GM10266 (cell line): ENCODE measurements at regions not wholly inside any gene's neighbourhood (a gene's known extent, or its start where the extent isn't known, plus 50 kb on each side); places are given as distances from the start of the nearest gene placed in this dataset.

Source experiments
- DNase-seq: peaks from one replicate; pipeline ENCODE4 v3.0.0; 2012; ENCODE audit errors: extremely low spot score
- TF ChIP-seq, protein P1 (sequence below): IDR thresholded peaks from 2 replicates; pipeline ENCODE4 v1.5.1; 2012; ENCODE audit warnings: mild to moderate bottlenecking, low read depth; ENCODE audit not compliant: control insufficient read depth, insufficient read depth; ENCODE audit errors: missing control alignments

DNA sequence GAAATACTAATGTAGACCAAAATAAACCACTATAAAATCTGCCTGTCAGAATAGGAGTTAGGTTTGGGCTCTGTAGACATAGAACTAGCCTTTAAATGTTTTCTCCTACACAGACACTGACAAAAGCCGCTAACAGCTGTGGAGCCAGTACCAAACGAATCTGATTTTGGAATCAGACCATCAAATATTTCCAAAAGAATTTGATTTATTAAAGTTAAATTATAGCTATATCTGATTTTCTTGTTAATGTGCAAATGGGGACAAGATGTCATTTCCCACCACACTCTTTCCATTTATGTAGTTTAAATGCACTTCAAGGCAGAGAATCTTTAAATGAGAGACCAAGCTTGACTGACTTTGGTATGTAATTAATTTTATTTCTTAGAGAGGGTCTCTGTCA is 343.4 kb upstream of the FIGN start:
- DNase-seq = no peak
- TF ChIP-seq, protein P1, sequence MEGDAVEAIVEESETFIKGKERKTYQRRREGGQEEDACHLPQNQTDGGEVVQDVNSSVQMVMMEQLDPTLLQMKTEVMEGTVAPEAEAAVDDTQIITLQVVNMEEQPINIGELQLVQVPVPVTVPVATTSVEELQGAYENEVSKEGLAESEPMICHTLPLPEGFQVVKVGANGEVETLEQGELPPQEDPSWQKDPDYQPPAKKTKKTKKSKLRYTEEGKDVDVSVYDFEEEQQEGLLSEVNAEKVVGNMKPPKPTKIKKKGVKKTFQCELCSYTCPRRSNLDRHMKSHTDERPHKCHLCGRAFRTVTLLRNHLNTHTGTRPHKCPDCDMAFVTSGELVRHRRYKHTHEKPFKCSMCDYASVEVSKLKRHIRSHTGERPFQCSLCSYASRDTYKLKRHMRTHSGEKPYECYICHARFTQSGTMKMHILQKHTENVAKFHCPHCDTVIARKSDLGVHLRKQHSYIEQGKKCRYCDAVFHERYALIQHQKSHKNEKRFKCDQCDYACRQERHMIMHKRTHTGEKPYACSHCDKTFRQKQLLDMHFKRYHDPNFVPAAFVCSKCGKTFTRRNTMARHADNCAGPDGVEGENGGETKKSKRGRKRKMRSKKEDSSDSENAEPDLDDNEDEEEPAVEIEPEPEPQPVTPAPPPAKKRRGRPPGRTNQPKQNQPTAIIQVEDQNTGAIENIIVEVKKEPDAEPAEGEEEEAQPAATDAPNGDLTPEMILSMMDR = no peak

DNA sequence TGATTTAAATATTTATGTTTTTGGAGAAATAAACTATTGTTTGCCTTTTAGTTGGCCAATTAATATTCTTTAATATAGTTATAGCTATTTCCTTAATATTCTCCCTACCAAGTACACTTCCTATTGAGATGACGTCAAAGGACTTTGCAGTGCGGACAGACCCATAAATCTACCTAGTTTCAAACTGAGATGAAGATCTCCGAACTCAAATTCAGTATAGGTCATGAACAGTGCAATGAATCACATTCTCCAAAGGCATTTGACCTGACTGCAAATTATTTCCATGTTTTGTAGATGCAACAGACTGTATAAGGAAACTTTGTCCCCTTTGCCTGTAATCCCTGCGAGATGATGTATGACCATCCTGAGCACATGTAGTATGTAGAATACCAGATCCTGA is 342.6 kb upstream of the FIGN start:
- DNase-seq = no peak
- TF ChIP-seq, protein P1 = no peak

DNA sequence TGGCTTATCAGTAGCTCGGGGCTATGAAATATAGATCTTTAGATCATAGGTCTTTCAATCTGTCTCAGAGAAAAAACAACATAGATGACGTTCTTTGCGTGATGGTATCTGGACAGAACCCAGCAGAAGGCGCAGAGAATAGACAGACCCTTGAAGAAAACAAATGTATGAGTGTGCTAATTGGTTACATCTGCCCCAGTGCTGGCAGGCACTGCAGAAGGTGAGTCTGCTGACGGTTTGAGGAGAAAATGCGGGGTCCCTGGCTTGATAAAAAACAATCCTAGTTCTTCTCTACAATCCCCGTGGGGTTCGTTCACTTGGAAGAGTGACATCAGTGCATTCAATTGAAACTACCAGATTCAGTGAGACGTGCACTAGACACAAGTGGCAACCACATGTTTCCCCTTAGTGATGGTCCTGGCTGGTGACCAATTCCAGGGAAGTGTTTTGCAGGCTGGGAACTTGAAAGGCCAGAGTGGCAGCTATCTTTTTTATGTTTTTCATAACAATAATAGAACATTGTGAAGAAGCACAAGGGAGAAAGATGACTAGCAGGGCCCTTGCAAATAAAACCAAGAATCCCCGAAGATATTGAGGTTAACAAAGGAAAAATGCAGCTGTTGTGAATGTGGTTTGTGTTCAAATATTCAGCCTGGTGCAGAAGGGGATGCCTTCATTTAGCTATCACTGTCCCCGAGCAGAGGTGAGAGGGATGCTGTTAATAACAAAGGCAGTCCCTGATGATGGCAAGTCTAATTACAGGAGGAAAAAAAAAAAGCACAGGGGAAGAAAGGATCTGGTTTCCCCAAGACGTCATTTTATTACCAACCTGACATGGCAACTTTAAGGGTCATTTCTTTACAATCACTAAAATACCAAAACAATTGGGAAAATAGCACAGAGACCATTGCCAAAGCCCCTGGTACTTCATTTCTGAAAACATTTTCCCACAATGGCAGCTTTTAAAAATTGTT is 337.6 kb upstream of the FIGN start:
- DNase-seq = no peak

DNA sequence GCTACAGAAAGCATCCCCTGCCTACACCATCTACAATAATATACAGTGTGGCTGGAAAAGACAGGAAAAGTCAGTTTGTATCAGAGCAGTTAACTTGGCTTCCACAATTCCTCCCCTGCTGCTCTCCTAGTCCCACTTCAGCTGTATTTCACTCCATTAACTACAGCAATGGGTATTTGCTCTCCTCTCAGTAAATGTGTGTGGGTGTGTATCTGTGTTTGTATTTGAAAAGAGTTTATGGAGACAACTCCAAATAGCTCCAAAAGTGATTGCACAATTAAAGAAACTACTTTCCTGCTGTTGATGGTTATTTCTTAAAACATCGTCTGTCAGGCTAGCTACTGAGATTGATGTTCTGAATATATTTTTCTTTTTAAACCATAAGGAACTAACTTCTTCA is 333.7 kb upstream of the FIGN start:
- TF ChIP-seq, protein P1 = no peak
- DNase-seq = no peak

More for the DNA sequence above, 337.6 kb upstream of the FIGN start:
- TF ChIP-seq, protein P1 = no peak

DNA sequence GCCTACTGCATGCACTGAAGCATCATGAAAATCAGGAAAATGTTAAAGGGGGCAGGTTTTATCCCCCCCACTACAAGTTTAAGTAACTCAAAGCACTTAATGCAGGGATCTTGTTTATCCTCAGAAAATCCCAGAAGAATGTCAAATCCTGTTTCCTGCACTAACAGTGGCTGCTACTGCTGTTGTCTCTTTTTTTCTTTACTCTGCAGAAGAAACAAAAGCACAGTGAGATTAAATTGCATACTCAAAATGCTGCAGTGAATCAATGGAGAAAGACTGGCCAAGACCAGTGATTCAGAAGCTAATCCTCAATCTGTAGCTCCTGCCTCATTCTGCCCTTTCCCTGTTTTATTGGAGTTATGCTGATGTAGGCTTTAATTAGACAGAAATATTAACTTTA is 332.3 kb upstream of the FIGN start:
- no peak for DNase-seq
- TF ChIP-seq, protein P1 = no peak

DNA sequence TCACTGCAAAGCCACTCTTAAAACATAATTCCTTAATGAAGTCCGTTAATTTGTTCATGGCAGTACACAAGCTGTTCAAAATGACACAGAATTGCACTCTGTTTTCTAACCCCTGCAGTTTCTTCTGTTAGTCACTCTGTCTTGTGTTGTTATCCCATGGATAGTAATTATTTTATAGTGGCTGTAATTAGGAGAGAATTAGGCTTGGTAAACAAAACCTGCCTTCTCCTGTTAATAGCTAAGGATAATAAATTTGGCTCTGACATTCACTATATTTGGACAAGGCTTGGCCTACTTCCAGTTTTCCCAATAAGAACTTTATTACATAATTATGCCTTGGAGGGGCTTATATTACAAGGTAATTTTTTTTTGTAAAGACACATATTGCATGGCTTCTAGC is 330.3 kb upstream of the FIGN start:
- DNase-seq = no peak
- TF ChIP-seq, protein P1 = no peak

DNA sequence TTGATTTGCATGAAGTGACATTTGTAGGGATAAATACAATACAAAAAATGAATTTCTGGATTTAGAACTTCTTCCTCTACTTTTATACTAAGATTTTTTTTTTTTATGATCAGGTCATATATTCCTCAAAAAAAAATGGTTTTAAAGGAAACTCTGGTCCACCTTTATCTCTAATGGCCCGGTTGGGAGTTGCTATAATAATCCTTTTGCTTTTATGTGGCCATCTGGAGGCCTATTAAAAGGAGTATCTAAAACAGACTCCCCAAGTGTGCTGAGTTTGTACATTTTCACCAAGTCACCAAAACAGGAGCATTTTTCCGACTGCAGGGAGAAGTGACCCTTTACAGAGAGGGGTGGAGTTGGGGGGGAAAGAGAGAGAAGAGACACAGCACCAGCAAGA is 329.2 kb upstream of the FIGN start:
- TF ChIP-seq, protein P1 = no peak
- DNase-seq = no peak
